Tibial nerve (tissue), 3 donors: ENCODE measurements at regions not wholly inside any gene's neighbourhood (a gene's known extent, or its start where the extent isn't known, plus 50 kb on each side); places are given as distances from the start of the nearest gene placed in this dataset.

Experiments
- CTCF ChIP-seq, 5 experiments: fragments of 200-600 bp in 3 of 5; fragments of 450-650 bp in 2 of 5; sonication (generic) in 3 of 5; IDR thresholded peaks; one replicate each; pipeline ENCODE4 v1.5.1; 2016 to 2019; ENCODE audit warnings: antibody characterized with exemption in 5 of 5, mild to moderate bottlenecking in 3 of 5, moderate library complexity in 2 of 5
- POLR2A ChIP-seq, 2 donors: fragments of 450-650 bp; IDR thresholded peaks; one replicate each; pipeline ENCODE4 v1.6.1; 2017; ENCODE audit warnings: antibody characterized with exemption in 2 of 2, mild to moderate bottlenecking in 2 of 2, moderate library complexity in 2 of 2

- TF ChIP-seq CTCF (IDR thresholded peaks at IDR 0.05), result no peak
- no peak for TF ChIP-seq POLR2A (IDR thresholded peaks at IDR 0.05)
Observed at GRCh38 chr4:65791111-65791811, 121.0 kb upstream of the EPHA5 start.
